Femur (tissue), 1 donor: ENCODE measurements at regions not wholly inside any gene's neighbourhood (a gene's known extent, or its start where the extent isn't known, plus 50 kb on each side); places are given as distances from the start of the nearest gene placed in this dataset.
"Not testable (repeated sequence)": the region's sequence is repeated elsewhere in the genome, so short reads cannot be mapped to it uniquely, and the experiment has no call there.

Source experiments
- DNase-seq: peaks from one replicate; pipeline ENCODE4 v3.0.0-alpha.2; 2017

DNA sequence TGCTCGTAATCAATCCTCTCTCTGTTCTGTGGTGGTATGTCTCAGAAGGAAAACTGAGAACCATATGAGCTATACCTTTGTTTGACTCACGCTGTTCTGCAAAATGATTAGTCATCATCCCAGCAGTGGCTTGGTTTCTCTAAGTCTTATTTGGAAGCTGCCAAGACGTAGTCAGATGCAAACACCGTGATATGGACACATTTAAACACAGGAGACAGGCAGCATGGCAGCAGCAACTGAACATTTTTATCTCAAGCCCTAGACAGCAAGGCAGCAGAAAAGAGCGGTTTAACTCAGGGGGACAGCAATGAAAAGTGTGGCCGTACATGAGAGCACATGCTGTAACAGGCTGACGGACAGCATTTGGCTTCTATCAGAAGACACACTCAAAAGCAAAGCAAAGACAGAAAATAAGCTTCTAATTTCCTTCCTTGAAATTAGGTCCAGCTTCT is 1295.1 kb downstream of the EPHA7 start:
- no peak for DNase-seq

DNA sequence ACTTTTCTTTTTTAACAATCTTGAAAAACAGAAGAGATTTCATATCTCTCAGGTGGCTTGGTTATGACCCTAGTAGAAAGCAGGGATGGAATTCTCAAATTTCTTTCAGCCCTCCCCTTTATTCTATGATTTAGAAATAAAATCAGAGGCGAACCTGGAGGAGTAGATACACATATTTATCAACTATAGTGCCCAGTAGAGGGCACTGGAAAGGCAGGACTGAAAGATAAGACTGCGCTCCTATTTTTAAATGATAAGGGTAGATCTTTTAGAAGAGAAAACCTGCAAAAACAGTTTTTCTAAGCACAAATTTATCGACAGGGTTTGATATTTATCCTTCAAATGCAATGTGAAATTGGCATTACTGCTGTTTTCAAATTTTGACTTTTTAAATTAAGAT is 1296.6 kb downstream of the EPHA7 start:
- DNase-seq, result no peak

DNA sequence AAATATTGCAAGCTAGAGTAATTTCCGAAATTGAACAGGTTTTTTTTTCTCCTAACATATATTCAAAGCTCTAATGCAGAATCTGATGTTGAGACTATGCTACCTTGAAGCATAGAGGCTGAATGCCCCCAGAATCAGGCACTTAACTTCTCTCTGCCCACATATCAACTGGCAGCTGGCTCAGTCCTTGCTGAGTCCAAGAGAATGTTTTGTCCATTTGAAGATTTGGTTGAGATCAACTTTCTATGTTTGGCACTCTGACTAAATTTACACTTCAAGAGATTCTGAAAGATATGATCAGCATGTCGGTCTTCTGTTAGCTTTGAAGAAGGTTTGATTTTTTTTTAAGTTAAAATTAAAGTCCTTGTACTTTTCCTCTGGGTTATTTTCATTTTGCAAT is 1298.1 kb downstream of the EPHA7 start:
- no peak for DNase-seq

DNA sequence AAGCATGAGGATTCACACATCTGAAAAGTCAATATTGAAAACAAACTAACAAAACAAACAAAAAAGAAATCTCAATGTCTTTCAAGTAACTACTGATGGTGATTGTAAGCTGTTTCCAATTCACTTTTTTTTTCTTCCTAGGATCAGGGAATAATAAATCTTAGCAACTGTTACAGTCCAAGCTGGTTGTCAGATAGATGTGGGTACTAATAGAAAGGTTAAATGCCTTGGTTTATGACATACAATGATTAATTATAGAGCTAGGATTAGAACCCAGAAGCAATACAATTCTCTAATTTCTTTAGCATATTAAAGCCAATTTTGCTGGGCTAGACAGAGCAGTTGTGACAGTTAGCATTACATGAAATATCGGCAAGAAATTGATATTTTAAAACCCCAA is 1301.6 kb downstream of the EPHA7 start:
- no peak for DNase-seq

DNA sequence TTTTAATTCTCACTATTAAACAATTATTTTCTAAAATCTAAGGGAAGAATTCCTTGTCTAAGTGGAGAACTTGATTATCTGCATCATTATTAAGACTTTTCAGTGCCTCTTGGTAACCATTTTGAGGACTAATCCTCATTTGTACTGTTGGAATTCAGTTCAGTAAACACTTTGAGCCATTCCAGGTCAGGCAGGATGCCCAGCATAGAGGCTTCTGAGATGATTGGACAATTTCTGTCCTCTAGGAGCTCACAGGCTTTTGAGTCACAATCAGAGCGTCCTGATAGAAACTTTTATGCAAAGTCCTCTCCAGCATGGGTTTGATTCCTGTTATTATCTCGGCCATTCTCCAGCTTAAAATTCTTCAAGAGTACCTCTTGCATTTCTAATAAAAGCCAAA is 1304.6 kb downstream of the EPHA7 start:
- no peak for DNase-seq

DNA sequence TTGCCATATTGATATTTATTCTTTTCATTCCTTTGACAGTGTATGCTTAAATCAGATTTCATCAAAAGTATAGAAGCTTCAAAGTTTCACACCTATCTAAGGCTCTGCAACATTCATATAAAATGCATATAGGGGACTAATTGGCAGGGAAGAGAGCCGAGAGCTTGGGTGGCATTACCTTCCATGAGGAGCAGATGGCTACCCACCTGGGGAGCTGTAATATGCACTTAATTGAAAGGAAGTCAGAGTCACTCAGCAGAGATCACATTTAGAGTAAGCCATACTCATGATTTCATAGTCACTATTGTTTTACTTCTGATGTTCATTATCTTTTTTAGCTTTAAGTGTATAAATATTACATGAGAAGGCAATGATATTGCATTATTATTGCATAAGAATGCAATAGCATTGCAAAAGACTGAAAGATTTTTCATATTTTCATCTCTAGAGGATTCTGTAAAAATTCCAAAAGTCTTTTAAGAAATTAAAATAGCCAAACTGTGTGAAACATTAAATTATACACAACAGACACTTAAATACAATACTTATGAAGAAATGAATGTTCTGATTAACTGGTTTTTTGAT is 1305.2 kb downstream of the EPHA7 start:
- no peak for DNase-seq

DNA sequence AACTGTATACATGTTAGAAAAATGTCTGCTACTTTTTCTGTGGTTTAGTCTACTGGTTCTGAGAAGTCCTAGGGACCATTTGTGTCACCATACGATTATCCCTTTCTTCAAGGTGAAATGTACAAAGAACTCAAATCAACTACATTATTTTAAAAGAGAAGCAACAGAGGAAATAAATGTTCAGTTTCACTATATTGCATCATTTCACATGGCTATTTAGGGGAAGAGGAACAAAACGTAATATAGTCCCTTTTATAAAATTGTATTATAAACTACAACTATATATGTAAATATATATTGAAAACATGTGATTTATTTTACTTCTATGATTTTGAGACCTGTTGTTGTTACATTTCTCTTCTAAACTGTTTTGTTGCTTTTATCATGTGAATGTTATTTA is 1308.0 kb downstream of the EPHA7 start:
- no peak for DNase-seq

DNA sequence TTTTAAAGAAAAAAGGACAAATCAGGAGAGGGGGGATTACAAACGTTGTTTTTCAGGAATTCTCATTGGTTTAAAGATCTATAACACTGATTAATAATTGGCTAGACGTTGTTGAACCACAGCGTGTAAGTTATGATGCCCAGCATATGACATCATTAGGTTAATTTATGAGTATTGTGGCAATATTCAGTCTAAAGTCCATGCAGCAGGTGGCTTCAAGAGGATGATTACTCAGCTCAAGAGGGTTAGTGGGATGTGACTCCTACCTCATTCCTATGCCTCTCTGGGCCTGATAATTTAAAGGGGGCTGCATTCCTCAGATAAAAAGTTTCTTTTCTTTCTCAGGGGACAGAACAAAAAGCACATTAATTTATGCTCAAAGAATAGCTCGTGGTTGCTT is 1309.0 kb downstream of the EPHA7 start:
- no peak for DNase-seq

DNA sequence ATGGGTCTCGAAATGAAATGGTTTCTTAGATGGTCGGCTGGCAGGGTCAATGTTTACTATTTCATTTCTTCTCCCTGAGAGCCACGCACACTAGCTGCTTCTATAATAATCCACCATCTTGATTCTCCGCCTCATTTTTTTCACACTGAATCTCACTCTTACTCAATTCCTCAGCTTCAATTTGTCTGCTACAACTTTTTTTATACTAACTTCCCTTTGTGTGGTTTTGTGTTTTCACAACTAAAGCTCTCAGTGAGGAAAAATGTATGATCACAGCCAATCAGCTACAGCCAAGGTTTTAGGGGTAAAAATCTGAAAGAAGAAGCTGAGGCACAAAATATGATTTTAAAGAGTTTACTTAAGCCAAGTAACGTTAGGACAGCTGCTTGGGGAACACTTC is 1309.4 kb downstream of the EPHA7 start:
- DNase-seq, result no peak

DNA sequence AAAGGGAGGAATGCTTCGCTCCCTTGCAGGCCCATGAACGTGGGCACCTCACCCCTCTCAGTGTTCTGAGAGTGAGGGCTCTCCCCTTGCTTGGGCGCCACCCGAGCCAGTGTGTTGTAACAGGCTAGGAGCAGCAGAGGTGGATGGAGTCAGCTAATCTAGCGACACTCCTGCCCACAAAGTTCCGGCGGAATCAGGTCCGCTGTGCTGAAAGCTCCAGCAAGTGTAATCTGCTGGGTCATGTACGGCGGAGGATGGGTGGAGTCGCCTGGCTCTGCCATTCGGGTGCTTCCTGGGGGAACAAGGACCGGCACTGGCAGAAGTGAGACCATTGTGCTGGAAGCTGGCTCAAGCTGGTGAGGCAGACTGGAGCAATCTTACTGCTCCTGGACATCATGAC is 1310.1 kb downstream of the EPHA7 start:
- DNase-seq, result no peak

DNA sequence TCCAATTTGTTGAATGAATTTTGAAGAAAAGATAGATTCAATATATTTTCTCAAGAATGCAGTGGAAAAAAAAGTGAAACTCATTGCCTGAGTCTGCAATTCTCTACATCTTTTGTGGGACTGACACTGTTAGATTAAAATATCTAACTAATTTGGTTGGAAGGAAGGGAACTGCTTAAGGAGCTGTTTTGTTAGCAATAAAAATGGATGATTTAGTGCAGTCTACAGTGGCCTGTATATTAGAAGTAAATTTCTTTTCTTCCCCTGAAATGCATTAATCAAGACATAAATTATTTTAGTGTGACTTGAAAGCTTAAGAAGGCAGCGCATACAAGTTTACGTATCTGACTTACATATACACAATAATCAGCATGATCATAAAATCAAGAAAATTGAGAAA is 1332.6 kb downstream of the EPHA7 start:
- DNase-seq, result no peak

DNA sequence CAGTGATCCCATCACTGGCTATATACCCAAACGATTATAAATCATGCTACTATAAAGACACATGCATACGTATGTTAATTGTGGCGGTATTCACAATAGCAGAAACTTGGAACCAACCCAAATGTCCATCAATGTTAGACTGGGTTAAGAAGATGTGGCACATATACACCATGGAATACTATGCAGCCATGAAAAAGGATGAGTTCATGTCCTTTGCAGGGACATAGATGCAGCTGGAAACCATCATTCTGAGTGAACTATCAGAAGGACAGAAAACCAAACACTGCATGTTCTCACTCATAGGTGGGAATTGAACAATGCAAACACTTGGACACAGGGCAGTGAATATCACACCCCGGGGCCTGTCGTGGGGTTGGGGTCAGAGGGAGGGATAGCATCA is 1335.4 kb downstream of the EPHA7 start:
- not testable (repeated sequence) for DNase-seq

DNA sequence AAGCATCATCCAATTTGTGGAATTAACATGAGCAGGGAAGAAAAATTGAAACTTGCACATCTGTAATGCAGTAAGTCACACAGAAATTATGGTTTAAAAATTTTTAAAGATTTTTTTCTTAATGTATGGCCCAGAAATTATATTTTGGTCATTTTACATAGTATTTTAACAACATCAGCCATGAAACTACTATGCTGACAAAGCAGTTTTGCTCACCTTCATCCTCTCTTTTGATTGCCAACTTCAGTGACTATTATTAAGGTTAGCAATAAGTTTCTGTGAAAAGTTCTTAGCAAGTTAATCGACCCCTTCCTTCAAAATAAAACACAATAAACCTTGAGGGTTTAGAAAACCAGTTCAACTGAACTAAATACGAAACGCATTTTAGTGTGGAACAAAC is 1347.0 kb downstream of the EPHA7 start:
- no peak for DNase-seq

DNA sequence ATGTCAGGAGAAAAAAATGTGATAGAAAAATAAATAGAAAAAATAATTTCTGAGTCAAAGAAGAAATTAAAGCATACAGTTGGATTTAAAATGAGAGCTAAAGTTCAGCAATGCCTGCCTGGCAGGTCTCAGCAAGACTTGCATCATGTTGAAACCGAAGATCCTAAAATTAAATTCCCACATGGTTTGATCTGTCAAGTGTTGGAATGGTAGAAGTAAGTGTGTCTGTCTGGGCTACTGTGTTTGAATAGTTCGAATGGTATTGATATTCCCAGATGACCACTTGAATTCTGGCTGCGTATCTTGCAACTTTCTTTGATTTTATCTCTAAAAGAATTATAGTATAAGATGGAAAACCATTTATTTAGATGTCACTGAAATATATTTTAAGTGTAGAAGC is 1349.6 kb downstream of the EPHA7 start:
- no peak for DNase-seq

DNA sequence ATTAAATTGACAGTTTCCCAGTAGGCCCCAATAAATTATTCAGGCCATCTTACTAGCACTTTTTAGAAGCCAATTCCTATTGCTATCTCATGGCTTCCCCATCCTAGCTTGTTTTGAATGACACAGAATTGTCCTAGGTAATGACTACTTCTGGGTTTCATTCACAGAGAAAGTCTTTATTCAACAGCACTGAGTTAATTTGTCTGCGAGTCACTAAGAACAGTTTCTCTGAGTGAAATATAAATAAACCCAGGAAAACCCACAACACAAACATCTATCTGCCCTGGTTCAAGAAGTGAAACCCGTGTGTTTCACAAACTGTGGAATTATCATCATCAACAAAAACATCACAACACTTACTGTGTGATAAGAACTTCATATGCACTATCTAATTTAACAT is 1366.8 kb downstream of the EPHA7 start:
- no peak for DNase-seq

DNA sequence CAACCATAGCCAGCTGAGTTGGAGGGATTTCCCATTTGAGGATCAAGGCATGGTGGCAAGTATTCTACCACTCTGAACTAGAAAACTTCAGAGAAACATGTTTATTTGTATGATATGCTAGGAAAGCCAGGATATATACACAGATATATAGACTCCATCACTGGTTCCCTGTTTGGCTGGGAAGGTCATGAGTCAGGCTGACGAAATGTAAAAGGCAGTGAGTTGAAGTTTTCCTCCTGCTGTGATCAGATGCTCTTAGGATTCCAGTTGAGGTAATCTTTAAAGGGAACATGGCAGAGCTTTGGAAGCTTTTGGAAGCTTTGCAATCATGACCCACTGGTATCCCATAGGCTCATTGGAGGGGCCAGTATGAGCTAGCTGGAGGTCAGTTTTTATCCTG is 1369.1 kb downstream of the EPHA7 start:
- no peak for DNase-seq

DNA sequence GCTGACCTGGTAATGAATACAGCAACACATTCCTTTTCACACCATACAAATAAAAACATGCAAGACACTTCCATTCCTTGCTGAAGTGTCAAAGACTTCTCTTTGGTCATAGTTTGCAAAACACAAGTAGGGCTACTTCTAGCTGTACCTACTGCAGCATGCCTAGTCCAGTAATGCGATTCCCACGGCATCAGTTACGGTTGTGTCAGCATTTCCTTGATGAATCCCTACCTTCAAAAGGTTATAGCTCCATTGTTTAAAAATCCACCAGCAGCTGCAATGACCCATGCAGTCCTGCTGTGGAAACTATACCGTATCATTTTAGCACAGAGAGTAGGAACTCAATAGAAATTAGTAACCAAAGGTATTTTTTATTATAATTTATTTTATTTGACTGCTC is 1371.5 kb downstream of the EPHA7 start:
- DNase-seq, result no peak

DNA sequence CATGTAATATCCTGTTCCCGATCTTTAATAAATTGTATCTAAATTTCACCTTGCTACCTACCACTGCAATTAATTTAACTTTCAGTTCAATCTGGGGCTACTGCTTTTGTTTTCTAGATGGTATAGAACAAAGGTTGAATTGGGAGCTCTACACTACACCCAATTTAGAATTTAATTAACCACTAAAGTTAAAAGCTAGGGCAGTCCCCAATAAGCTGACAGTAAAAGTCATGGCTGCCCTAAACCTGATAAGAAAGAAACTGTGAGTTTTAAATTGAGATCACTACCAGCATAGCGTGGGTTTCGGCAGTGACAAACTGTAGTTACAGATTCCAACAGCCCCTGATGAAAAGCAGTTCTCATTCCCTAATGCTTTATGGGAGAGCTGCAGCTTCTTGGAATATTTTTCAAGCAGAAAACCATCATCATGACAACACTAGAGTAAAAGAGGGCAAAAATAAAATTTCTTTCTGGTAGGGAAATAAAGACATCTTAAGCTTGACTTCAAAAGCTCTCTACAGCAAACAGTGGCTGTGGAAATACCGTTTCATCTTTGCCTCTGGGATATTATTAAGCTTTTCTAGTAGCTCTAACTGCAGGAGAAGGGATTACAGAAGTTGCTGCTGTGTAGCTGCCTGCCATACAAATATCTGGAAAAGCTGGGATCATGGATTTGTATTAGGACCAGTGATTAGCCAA is 1372.1 kb downstream of the EPHA7 start:
- no peak for DNase-seq

DNA sequence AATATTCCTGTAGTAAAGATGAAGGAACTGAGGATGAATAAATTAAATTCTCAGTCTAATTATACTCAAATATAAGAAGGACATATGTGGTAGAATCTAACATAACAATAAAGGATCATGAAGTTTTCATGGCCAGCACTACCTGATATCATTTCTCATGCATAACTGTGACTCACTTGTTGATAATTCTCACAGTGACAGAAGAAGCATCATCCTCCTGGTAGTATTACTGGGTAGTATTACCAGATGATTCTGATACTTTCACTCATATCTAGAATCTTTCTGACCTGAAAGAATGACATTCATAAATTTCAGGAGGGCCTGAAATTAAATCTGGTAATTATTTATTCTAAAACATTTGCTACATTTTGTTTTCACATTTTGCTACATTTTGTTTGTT is 1375.0 kb downstream of the EPHA7 start:
- DNase-seq, result no peak

DNA sequence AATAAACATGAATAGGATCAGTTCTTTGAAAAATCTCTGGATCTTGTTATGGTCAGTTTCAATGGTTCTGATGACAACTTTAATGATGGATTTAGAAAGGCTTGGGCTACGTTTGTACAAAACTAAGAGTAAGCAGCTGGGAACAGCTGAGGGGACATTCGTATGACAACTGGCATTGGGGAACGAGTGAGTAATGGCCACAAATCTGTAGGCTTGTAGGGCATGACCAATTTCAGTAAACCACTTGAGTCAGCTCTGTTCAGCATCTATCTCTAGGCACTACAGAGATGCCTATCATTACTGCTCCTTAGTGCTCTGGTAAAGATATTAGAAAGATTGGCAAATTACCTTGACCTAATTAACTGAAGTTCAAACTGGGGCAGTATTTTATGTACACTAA is 1375.6 kb downstream of the EPHA7 start:
- DNase-seq, result no peak

DNA sequence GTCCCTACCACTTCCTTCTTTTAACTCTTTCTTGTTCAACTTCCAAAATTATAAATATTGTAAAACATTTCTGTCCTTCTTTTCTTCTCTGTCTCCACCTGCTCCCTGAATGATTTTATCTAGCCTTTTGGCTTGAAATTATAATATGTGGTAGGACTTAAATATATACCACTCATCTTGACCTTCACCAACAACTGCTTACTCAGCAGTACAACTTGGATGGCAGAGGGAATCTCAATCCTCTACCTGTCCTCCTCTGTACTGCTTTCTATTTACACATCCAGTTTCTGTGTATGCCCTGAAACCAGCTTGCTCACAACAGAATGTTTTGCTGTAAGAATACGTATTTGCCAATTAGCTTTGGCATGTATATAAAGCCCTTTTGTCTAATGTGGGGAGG is 1392.5 kb downstream of the EPHA7 start:
- DNase-seq, result no peak

DNA sequence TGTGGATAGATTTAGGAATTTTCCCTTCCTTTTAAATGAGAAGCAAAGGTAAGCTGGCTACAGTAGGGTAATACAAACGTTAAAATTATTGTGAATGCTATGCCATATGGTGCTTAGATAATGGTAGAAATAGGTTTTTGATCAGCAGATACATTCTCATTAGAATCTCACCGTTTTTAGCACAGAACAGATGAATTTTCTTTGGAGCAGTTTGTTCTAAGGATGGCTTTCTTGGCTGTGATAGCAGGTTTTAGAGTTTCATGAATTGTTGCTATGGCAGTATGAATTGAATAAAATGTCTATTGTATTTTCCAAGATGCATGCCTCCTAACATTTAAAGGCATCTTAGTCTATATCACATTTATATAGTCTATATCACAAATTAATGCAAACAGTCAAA is 1394.5 kb downstream of the EPHA7 start:
- DNase-seq, result no peak

DNA sequence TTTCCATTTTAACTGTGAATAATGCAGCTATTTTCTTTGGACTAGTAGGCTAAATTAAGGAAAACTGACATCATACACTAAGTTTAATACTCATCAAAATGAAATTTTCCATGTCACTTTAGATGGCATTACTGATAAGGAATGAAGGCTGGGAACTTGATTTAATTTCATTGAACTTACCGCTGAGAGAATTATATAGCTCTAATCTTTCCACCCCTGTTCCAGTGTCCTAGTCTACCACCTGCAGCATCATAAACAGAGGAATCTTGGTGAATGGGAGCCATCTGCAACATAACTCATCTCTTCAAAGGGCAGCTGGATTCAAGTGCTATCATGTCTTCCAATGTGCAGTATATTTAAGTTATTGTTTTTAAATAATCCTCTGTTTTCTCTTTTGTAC is 1395.2 kb downstream of the EPHA7 start:
- no peak for DNase-seq

DNA sequence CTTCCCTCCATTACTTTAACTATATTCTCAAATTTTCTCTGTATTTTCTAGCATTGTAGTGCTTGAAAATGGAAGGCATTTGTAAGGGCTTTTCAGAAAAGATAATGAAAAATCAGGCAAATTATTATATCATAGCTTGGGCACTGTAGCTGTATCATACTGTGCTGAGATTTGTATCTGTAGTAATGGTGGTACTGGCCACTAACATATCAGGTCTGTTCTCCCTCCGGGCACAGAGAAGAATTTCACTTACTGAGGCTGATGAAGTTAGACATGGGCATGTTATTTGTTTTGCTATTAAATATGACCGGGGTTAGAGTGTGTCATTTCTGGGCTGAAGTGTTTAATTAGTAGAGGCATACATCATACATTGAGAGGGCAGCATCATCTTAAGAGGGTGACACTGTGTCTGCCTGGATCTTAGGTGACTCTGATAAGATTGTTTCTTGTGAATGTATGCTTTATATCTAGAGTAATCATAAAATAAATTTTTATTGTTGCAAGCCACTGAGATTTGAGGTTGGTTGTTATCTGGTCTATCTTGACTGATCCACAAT is 1395.9 kb downstream of the EPHA7 start:
- no peak for DNase-seq

DNA sequence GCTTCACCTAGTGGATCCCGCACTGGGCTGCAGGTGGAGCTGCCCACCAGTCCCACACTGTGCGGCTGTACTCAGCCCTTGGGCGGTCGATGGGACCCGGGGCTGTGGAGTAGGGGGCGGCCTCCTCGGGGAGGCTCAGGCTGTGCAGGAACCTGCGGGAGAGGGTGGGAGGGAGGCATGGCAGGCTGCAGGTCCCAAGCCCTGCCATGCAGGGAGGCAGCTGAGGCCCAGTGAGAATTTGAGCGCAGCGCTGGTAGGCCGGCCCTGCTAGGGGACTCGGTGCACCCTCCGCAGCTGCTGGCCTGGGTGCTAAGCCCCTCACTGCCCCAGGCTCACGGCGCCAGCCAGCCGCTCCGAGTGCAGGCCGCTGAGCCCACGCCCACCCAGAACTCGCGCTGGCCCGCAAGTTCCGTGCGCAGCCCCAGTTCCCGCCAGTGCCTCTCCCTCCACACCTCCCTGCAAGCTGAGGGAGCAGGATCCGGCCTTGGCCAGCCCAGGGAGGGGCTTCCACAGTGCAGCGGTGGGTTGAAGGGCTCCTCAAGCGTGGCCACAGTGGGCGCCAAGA is 1407.6 kb downstream of the EPHA7 start:
- DNase-seq, result no peak
